ENCODE measurements at regions not wholly inside any gene's neighbourhood (a gene's known extent, or its start where the extent isn't known, plus 50 kb on each side); places are given as distances from the start of the nearest gene placed in this dataset.

DNA sequence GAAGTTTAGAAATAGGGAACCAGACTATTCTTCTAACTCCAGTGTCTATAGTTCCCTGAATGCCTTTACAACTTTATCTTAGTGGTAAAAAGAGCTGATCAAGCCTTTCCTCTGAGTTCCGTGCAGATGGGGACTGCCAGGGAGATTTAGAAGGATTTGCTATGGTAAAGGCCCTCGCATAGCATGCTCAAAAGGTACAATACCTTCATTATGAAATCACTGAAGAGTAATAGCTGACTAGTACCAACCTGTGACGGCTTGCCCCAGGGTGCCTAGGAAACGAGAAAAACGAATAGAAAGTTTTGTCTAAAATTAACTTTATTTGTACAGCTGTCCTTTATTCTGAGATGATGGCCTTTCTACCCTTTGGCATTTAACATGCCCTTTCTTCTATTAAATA, 150.1 kb upstream of the ARHGAP42 start:
- no peak for DNase-seq

DNA sequence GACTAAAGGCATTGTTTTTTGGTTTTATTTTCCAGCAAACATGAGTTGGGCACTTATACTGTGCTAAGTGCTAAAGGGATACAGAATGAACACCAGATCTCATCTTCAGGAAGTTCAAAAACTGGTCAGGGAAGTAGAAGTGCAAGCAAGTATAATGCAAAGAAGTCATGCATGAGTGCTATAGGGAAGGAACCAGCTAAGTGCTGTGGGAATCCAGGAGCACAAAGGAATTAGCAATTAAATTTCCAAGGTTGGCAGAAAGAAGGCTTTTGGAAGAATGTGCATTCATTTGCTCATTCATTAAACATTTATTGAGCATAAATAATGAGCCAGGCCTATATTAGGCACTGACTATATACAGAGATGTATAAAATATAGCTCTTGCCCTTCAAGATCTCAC, 143.7 kb upstream of the ARHGAP42 start:
- DNase-seq: no peak

DNA sequence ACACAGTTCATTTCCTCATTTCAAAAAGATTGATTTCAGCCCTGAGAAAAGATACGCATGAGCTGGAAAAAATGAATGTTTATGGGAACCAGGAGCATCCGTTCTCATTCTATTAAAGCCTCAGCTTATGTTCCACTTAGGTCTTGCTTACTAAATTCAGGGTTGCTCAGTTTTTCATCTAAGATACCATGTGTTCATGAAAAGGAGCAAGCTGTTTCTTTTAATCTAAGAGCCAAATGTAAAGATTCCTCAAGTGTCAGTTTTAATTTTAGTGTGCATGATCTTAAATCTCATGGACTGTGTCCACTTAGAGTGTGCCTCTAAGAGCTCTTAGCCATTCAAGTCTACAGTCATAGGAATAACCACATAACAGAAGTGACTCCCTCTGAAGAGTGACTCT, 141.5 kb upstream of the ARHGAP42 start:
- DNase-seq: no peak

DNA sequence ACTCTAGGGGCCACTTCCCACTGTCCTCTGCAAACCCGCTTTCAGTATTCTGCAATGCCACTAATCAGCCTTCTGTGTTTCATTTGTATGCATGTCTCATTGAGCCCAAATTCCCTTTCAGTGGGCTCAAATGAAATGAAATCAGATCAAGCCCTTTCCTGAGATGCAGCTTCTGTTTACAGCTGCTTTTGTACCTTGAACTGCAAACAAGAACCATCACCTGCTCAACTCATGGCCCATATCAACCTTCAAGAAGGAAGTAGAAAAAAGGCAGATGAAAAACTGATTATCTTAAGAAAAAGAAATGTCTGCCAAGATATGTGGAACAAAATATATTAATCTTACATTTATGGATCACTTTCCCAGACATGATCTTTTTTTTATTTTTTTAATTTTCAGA, 141.1 kb upstream of the ARHGAP42 start:
- DNase-seq: no peak

DNA sequence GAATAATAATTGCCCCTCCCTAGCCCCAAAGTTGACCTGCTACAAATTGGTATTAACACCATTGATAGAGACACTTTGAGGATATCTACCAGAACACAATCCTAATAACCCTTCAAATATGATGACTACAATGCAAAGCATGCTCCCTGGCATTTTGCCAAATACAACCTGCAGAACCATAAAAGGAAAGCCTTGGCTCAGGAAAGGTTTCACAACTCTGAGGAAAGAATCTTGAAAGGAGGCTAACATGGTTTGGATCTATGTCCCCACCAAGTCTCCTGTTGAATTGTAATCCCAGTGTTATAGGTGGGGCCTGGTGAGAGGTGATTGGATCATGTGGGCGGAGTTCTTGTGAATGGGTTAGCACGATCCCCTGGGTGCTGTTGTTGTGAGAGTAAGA, 140.4 kb upstream of the ARHGAP42 start:
- DNase-seq: no peak

DNA sequence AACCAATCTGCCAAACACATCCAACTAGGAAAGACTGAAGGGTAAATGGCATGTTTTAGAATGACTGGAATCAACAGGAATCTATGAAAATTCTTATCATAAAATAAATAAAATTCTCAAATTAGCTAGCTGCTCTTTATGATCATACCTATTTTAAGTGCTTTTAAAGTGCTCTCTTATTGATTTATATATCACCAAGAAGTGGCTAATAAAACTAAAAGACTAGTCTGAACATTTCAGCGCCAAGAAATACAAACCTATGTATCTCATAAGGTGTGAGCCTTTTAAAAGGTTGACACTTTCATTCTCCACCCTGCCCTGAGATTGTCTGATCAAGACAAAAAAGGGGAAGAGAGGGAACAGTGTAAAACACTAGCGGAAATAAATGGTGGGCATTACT, 136.8 kb upstream of the ARHGAP42 start:
- DNase-seq: no peak

DNA sequence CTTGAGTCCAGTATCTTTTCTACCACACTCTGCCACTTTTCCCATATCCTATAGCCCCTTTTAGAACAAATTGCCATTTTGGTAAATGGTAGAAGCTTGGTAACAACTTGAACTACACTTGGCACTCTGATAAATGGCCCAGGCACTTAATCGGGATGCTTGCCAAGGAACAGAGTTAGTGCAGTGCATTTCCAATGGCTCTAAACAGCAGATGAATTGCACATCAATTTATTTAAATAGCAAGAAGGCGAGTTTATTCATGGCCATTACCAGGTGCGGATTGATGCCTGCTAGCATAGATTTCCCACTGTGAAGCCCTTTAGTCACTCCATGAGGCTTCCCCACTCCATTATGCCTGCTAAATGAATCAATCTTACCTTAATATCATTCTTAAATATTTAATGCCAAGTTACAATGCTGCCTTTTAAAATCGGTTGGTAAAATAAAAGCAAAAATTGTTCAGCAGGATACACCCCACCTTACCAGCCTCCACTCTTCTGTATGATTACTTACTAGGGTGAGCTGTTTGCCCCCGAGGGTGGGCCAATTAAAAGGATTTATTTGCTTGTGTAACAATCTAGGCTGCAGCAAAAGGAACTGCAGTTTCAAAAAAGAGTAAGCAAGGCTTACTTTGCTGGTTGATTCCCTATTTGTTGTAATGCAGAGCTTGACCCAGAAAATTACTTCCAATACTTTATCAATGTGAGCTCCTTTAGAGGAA, 136.0 kb upstream of the ARHGAP42 start:
- no peak for DNase-seq

DNA sequence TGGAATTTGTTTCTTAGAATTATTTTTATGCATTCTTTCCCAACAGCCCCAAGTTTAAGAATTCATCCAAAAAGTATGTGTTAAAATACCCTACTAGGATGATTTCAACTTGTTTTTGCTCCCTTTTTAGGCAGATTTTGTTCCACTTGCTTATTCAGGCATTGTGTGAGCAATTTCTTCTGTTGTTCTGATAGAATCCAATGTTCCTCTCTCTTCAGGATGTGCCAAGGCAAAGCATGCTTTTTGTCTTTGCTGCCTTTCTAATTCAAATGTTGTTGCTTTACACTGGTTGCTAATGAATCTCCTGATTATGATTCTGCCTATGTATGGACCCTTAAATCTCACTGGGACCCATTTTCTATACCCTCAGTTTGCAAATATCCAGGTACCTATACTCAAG, 131.2 kb upstream of the ARHGAP42 start:
- no peak for DNase-seq

DNA sequence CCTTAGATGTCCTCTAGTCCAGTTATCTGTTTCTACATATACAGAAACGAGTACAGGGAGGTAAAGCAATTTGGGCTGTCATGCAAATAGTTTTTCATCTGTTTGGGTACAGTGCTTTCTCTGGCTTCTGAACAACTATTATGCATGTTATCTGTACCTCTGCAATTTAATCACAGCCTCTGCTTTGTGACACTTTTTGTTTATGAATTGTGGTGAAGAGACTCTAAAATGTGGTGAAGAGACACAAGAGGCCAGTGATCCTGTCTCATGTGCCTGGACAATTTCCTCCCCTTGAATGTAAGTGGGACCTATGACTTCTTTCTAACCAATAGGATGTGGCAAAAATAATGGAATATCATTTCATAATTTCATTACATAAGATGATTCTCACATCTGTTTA, 130.3 kb upstream of the ARHGAP42 start:
- DNase-seq: no peak

DNA sequence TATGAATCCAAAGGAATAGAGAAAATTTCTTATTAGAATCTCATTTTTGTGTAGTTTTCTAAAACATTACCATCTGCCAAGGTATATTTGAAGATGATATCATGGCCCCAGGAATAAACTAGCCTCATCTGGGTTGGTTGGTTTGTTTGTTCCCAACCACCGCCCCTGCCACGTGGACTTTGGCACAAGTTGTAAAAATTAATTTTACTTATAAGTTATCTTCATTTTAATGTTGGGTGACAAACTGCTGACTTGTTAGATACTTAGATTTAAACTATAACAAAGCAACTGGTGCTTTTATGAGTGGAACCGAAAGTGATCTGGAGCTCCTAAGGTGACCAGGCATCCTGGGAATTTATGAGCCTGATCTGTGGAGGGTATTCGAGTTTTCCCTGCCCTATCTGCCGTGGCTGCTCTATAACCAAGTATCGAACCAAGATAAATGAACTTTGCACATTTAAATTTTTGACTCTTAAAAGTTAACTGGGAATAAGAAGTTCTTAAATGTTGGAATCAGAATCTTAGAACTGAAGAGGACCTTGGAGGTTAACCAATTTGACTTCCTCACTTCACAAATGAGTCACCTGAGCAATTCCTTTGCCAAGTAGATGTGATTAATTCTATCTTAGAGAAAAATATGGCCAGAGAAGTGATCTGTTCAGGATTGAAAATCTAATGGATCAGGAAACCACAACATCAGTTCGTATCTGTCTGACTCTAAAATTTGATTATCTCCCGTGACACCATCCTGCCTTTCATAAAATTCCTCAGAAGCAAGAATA, 129.1 kb upstream of the ARHGAP42 start:
- DNase-seq: no peak

DNA sequence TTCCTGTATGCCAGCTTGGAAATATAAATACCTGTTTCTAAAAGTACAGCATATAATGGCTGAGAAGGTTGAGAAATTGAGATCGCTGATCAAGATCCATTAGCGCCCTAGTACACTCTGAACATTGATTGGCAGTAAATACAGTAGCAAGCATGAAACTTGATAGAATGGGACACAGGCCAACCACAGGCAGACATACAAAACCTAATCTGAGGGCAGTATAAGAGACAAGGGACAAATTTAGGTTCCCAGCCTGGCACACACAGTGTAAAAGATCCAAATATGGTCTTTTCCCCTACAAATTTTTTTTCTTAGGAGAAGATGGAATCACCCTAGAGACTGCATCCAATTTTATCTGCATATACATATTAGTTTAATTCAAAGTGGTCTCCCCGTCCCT, 126.5 kb upstream of the ARHGAP42 start:
- DNase-seq: no peak

DNA sequence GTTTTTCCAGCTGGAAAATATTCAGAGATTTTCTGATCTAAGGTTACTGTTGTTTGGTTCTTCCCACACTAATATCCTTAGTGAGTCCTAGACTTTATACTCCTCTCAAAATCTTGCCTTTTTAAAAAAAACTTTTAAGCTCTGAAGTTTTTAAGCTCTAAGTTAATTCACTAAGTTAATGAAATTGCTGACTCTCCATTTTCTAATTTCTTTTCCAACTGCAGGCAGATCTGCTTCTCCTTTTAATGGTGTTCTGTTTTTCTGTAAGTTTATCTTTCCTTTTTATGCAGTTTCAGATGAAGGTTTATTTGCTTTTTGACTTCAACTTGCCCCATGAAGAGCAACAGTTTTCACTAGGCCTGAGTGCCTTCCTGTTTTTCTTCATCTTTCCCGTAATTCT, 125.8 kb upstream of the ARHGAP42 start:
- no peak for DNase-seq

DNA sequence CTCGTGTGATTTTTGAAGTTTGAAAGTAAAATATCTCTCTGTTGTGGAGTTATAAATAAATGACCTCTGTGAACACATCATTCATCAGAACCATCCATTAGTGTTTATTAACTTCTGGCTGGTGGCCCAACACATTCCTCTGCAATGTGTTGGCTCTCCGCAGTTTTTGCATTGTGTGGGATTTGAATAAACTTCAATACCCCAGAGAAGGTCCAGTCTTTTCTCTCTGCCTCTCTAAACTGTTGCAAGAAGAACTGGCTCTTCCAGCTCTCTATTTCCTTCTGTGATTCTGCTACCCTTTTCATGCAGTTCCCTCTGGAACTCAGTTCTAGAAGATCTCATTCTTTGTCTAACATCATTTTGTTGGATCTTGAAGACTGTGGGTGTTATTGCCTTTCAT, 125.0 kb upstream of the ARHGAP42 start:
- DNase-seq: peak; percentile 33

DNA sequence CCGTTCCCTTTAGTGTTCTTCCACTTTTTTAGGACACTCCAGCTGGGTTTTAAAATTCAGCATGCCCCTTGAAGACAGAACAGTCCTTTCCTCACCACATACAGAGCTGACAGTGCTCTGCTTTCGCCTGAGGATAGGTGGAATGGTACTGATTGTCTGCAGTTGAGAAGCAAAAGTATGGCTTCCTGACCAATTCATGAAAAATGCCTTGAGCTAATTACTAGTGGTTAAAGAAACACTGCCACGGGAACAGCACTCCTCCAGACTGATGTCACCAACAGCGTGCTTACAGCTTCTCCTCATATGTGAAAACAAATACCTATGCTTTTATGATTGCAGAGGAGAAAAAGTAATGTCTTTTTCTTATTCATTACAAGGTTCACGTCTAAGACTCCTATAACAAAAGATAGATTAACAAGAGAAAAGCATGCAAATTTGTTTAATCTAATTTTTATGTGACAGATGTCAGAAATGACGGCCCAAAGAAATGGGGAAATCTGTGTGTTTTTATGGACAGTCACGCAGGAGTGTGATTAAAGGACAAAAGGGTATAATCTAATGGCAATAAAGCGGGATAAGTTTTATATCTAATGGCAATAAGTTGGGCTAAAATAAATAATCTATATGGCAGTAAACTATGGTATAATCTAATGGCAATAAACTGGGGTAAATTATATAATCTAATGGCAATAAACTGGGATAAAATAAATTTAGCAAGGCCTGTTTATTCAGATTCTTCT, 123.4 kb upstream of the ARHGAP42 start:
- no peak for DNase-seq

DNA sequence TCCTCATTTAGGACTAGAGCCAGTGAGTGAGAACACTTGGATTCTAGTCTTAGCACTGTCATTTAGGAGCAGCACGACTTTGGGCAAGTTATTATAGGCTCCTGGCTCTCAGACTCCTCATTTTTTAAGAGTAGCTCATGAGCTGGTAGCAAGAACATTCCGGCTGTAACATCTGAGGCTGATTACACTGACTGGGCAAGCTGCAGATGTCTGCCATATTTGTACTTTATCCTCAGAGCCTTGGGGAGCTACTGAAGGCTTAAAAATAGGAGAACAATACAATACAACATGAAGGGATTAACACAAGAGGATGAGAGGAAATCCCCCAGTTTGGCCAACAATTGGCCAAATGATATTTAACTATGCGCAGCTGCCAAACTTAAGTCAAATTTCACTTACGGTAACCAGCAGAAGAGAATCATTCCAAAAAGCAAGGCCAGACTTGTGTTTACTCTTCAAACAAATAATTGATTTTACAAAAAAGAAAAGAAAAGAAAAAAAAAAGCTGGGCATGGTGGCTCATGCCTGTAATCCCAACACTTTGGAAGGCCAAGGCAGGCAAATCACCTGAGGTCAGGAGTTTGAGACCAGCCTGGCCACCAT, 113.1 kb upstream of the ARHGAP42 start:
- no peak for DNase-seq

DNA sequence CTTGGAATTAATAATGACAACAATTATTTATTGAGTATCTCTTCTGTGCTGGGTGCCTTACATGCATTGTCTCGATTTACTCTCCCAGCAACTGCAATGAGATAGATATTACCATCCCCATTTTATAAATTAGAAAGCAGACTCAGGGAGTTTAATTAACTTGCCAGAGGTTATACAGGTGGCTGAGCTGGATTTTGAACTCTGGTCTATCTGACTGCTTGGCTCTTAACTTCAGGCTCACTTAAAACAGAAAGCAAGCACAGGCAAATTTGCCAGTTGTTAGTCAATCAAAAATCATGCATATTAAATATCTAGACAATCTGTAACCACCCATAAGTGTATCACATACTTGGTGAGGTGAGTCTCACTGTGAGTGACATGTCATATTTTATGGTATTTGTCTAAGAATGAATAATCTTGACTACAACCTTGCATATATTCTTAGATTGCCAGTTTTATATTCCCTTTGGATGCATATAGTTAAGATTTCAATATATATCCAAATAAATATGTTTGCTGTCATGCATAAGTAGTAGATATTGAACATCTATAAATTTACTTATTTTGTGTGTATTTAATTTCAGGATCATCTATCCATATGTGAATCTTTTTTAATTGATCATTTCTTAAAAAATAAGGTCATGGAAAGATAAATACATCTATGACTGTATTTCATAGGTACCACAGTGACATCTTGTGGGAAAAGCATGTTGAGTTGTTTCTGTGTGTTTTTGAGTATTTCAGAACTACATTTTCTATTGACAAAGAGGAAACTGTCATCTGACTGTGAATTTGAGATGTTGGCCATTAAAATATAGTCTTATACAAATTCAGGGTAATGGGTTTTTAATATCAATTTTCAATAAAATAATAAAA, 112.0 kb upstream of the ARHGAP42 start:
- no peak for DNase-seq

DNA sequence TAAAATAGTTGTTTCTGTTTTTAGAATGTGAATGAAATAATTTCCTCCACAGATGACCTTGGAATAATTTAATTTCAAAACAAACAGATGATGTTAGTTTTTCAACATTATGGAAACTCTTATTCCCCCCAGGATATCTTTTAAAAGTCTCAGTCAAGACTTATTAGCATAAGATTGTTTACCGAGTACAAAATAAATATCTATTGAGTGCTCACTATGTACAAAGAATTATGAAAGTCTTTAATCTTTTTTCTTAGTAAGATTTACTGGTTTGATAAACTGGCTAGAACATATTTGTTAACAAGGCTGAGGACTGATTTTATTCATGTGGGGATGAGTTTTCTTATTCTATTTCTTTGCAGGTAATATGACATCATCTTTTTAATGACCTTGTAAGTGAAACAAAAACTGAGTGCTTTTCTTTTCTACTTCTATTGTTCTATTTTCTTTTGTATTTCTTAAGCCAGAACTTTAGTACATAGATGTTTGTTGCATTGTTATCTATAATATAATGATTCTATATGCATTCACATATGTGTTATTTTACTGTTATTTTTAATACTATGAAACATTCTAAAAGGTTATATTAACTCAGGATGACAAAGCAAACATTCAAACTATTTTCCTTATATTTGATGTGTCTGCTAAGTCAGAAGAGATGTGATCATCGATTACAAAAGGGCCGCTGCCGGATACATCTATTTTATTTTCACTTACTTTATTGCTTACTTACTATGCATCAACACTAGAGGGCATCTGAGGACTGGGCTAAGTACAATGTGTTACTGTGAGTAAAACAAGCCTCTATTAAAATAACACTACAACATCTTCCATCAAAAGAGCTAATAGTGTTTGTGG, 111.0 kb upstream of the ARHGAP42 start:
- DNase-seq: no peak

DNA sequence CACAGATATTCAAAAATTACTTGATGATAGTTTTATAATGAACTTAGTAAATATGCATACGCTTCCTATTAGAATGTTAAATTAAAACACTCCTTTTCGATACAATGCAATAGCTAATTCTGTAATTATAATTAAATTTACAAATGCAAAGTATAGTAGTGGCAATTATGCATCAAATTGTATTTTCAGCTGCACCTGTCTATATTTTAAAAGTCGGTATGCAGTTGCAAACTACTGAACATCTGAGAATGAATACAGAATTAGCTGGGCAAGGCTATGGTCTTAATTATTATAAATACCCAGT, 110.4 kb upstream of the ARHGAP42 start:
- DNase-seq: no peak

DNA sequence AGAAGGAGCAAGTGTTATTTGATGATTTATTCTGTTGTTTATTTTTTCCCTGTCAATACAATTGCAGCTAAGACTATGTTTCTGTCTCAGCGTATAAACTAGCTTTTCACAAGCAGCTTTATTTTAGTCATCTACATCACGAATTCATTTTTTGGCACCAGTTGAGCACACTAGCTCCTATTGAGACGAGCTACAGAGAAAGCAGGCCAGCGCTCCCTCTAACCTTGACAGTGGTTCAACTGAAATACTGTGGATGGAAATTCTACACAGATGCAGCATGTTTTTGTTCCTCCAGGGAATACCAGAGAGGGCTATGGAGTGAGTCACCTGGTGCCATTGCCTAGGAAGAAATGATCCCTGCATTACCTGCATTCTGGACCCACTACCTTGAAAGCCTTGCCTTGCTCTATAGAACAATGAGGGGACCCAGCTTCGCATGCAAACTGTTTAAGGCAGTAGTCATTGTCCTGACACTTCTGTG, 108.2 kb upstream of the ARHGAP42 start:
- no peak for DNase-seq

DNA sequence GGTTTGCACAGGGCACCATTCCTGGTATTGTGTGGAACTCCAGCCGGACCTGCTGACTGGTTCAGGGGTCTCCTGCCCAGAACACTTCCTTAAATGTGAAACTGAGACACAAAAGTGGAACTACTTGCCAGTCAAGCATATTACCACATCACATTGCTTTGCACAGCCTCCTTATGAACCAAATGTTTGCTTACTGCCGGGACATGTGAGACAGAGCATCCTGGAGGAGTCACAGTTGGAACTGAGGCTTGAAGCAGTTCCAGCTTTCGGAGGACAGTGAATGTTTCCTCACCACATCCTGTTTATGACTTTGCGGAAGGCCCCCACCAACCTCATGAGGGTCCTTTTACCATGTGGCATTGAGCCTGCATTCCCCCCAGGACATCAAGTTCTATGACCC, 105.8 kb upstream of the ARHGAP42 start:
- no peak for DNase-seq

DNA sequence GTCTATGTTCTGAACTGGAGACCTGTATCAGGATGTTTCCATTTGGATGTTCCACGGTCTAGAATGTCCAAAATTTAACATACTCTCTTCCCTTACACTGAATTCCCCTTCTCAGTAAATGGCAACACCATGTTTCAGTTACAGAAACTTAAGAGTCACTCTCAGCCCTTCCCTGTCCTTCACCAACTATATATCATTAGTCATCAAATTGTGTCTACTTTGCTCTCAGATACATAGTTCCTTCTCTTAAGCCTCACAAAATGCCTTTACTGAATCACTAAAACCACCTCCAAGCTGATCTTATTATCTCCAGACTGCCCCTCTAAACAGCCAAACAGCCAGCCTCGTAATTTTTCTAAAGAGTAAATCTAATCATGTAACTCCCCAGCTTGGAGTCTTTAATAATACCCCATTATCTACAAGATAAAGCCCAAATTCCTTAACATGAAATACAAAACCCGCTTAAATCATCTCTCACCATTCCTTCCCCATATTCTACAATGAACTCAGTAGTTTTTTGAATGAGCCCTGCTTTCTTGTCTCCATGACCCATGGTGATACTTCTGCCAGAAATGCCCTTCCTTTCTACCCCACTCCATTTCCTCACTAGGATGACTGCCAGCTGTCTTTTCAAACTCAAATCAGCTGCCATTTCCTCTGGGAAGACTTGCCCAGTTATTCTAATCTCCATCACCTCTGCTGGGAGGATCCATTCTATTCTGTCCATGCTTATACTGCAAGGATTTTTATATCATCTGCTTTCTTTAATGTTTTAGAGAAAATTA, 102.7 kb upstream of the ARHGAP42 start:
- DNase-seq: no peak
